IMR-90 (cell line): ENCODE measurements at regions not wholly inside any gene's neighbourhood (a gene's known extent, or its start where the extent isn't known, plus 50 kb on each side); places are given as distances from the start of the nearest gene placed in this dataset.

Experiments used
- ATAC-seq: fragments of 200-7000 bp; cut with Tn5 transposase; 2 replicates; pipeline ENCODE4 v1.9.1; 2020; ENCODE audit warnings: low read depth, mild to moderate bottlenecking, moderate library complexity
- BruUV-seq: library from RNA; stranded (reverse); fragments of 400-500 nt; replicated peaks from 2 replicates; lab custom pipeline; 2021; lab: Mats Ljungman, UMichigan
- CTCF ChIA-PET: fragments of 300-600 bp; formaldehyde crosslinking; extraction: SDS; loops from one replicate; lab custom pipeline; 2021; ENCODE audit warnings: antibody characterized with exemption; lab: Yijun Ruan, JAX
- POLR2A ChIA-PET: fragments of 300-600 bp; sonication (Branson Sonifier 250); formaldehyde crosslinking; loops from one replicate; lab custom pipeline; 2022; ENCODE audit warnings: antibody characterized with exemption; ENCODE audit not compliant: unreplicated experiment; lab: Charles Lee
- DNase-seq: peaks from one replicate; pipeline ENCODE4 v3.0.0; 2013
- H2AFZ ChIP-seq: replicated peaks from 2 replicates; pipeline ENCODE3; 2013; ENCODE audit warnings: low read length, mild to moderate bottlenecking; ENCODE audit not compliant: poor library complexity
- H2AK5ac ChIP-seq: 2 replicates; pipeline ENCODE4 v1.6.1; 2013; ENCODE audit warnings: low read depth, low read length, inconsistent platforms
- H2AK9ac ChIP-seq: replicated peaks from 2 replicates; pipeline ENCODE3; 2013; ENCODE audit warnings: mild to moderate bottlenecking, low read depth, low read length, moderate library complexity; ENCODE audit not compliant: poor library complexity
- H2BK120ac ChIP-seq: 2 replicates; pipeline ENCODE4 v1.6.1; 2013; ENCODE audit warnings: low read depth, low read length, inconsistent platforms
- H2BK15ac ChIP-seq: 3 replicates; pipeline ENCODE4 v1.6.1; 2013; ENCODE audit warnings: low read depth, low read length, inconsistent platforms
- H2BK20ac ChIP-seq: 2 replicates; pipeline ENCODE4 v1.6.1; 2013; ENCODE audit warnings: low read depth, mild to moderate bottlenecking, inconsistent platforms, low read length, moderate library complexity
- H2BK5ac ChIP-seq: 2 replicates; pipeline ENCODE4 v1.6.1; 2013; ENCODE audit warnings: mild to moderate bottlenecking, low read depth, low read length, inconsistent platforms; ENCODE audit not compliant: poor library complexity, severe bottlenecking
- H3K14ac ChIP-seq: replicated peaks from 2 replicates; pipeline ENCODE4 v1.6.1; 2013; ENCODE audit warnings: low read depth, low read length, inconsistent platforms
- H3K18ac ChIP-seq: 2 replicates; pipeline ENCODE4 v1.6.1; 2013; ENCODE audit warnings: low read depth, low read length, control low read depth
- H3K23ac ChIP-seq: 2 replicates; pipeline ENCODE4 v1.6.1; 2013; ENCODE audit warnings: low read depth, low read length, inconsistent platforms
- H3K27ac ChIP-seq: 2 replicates; pipeline ENCODE4 v1.5.1; 2013; ENCODE audit warnings: mild to moderate bottlenecking, control low read depth, low read length; ENCODE audit not compliant: insufficient read depth
- H3K27me3 ChIP-seq: 2 replicates; pipeline ENCODE4 v1.6.1; 2013; ENCODE audit warnings: low read length; ENCODE audit not compliant: control insufficient read depth, insufficient read depth
- H3K36me3 ChIP-seq: 2 replicates; pipeline ENCODE4 v1.6.1; 2013; ENCODE audit warnings: low read length, mixed read lengths; ENCODE audit not compliant: control insufficient read depth, insufficient read depth
- H3K4ac ChIP-seq: 2 replicates; pipeline ENCODE4 v1.6.1; 2013; ENCODE audit warnings: low read depth, low read length, inconsistent platforms
- H3K4me1 ChIP-seq: 2 replicates; pipeline ENCODE4 v1.6.1; 2013; ENCODE audit warnings: low read length, mixed read lengths; ENCODE audit not compliant: control insufficient read depth, insufficient read depth
- H3K4me2 ChIP-seq: 2 replicates; pipeline ENCODE4 v1.6.1; 2013; ENCODE audit warnings: low read depth, mild to moderate bottlenecking, control low read depth, low read length, moderate library complexity
- H3K4me3 ChIP-seq: 2 replicates; pipeline ENCODE4 v1.5.1; 2013; ENCODE audit warnings: low read depth, mild to moderate bottlenecking, control low read depth, low read length, moderate library complexity; ENCODE audit not compliant: insufficient read depth
- H3K56ac ChIP-seq: 2 replicates; pipeline ENCODE4 v1.6.1; 2013; ENCODE audit warnings: low read length, inconsistent platforms; ENCODE audit not compliant: insufficient read depth; ENCODE audit errors: extremely low read depth
- H3K79me1 ChIP-seq, 2 experiments: 2 replicates each; pipeline ENCODE4 v1.6.1; 2013; ENCODE audit warnings: low read length in 2 of 2, inconsistent platforms in 1 of 2, low read depth in 1 of 2
- H3K9ac ChIP-seq: 2 replicates; pipeline ENCODE4 v1.6.1; 2013; ENCODE audit warnings: low read depth, low read length, control low read depth
- H3K9me1 ChIP-seq: 2 replicates; pipeline ENCODE4 v1.6.1; 2013; ENCODE audit warnings: low read length, inconsistent platforms; ENCODE audit not compliant: insufficient read depth
- H3K9me3 ChIP-seq: 2 replicates; pipeline ENCODE4 v1.6.1; 2013; ENCODE audit warnings: low read length; ENCODE audit not compliant: control insufficient read depth, insufficient read depth
- H4K20me1 ChIP-seq: 2 replicates; pipeline ENCODE4 v1.6.1; 2013; ENCODE audit warnings: low read length, inconsistent platforms; ENCODE audit not compliant: insufficient read depth
- H4K5ac ChIP-seq: 2 replicates; pipeline ENCODE4 v1.6.1; 2013; ENCODE audit warnings: mild to moderate bottlenecking, low read depth, low read length, control low read depth
- H4K8ac ChIP-seq, 2 experiments: 2 replicates each; pipeline ENCODE4 v1.6.1; 2013; ENCODE audit warnings: low read depth in 2 of 2, low read length in 2 of 2, control low read depth in 1 of 2, inconsistent platforms in 1 of 2
- H4K91ac ChIP-seq: 2 replicates; pipeline ENCODE4 v1.6.1; 2013; ENCODE audit warnings: low read depth, low read length, inconsistent platforms; ENCODE audit not compliant: insufficient read depth
- BHLHE40 ChIP-seq: fragments of 150-350 bp; IDR thresholded peaks from 2 replicates; pipeline ENCODE4 v1.6.1; 2016; ENCODE audit warnings: mild to moderate bottlenecking, low read depth, low read length
- CEBPB ChIP-seq: IDR thresholded peaks from 2 replicates; pipeline ENCODE4 v1.6.1; 2012; ENCODE audit warnings: low read depth, low read length, improper control_type of control experiment
- CHD1 ChIP-seq: IDR thresholded peaks from 2 replicates; pipeline ENCODE4 v1.6.1; 2012; ENCODE audit warnings: low read depth, low read length, improper control_type of control experiment
- ELK1 ChIP-seq: fragments of 150-350 bp; IDR thresholded peaks from 2 replicates; pipeline ENCODE4 v1.6.1; 2016; ENCODE audit warnings: low read depth, mild to moderate bottlenecking, low read length, moderate library complexity, borderline replicate concordance
- FOS ChIP-seq: fragments of 150-350 bp; IDR thresholded peaks from 2 replicates; pipeline ENCODE4 v1.6.1; 2016; ENCODE audit warnings: low read depth, low read length
- MAFK ChIP-seq: IDR thresholded peaks from 2 replicates; pipeline ENCODE4 v1.6.1; 2012; ENCODE audit warnings: low read depth, low read length, improper control_type of control experiment
- MAZ ChIP-seq: IDR thresholded peaks from 2 replicates; pipeline ENCODE4 v1.6.1; 2012; ENCODE audit warnings: low read depth, mild to moderate bottlenecking, low read length, improper control_type of control experiment, moderate library complexity, borderline replicate concordance
- MXI1 ChIP-seq: IDR thresholded peaks from 2 replicates; pipeline ENCODE4 v1.6.1; 2012; ENCODE audit warnings: low read depth, mild to moderate bottlenecking, low read length, moderate library complexity, borderline replicate concordance
- NFE2L2 ChIP-seq: fragments of 150-350 bp; IDR thresholded peaks from 2 replicates; pipeline ENCODE4 v1.6.1; 2016; ENCODE audit warnings: low read depth, mild to moderate bottlenecking, low read length
- POLR2A ChIP-seq: IDR thresholded peaks from 2 replicates; pipeline ENCODE4 v1.6.1; 2012; ENCODE audit warnings: mild to moderate bottlenecking, low read depth, low read length
- RAD21 ChIP-seq: IDR thresholded peaks from 2 replicates; pipeline ENCODE4 v1.6.1; 2012; ENCODE audit warnings: low read length, improper control_type of control experiment
- RCOR1 ChIP-seq: IDR thresholded peaks from 2 replicates; pipeline ENCODE4 v1.6.1; 2012; ENCODE audit warnings: mild to moderate bottlenecking, low read length, improper control_type of control experiment; ENCODE audit not compliant: insufficient replicate concordance
- RFX5 ChIP-seq: IDR thresholded peaks from 2 replicates; pipeline ENCODE4 v1.8.0; 2012; ENCODE audit warnings: low read depth, mild to moderate bottlenecking, low read length, moderate library complexity
- SMC3 ChIP-seq: fragments of 150-350 bp; IDR thresholded peaks from 2 replicates; pipeline ENCODE4 v1.6.1; 2016; ENCODE audit warnings: low read depth, mild to moderate bottlenecking, antibody characterized with exemption, low read length, moderate library complexity
- USF2 ChIP-seq: fragments of 150-350 bp; IDR thresholded peaks from 2 replicates; pipeline ENCODE4 v1.6.1; 2017; ENCODE audit warnings: mild to moderate bottlenecking, antibody characterized with exemption, low read length, low read depth
- dilution Hi-C: fragments of 300-500 bp; cut with HindIII; formaldehyde crosslinking; loops from one replicate; pipeline ENCODE4 v1.14.3; 2018; ENCODE audit warnings: low sequenced_read_pairs; ENCODE audit not compliant: unreplicated experiment
- in situ Hi-C: fragments of 300-500 bp; cut with MboI; formaldehyde crosslinking; loops from 3 replicates; pipeline ENCODE4 v1.14.3; 2019; ENCODE audit warnings: low sequenced_read_pairs, inconsistent platforms, mixed read lengths
- intact Hi-C: fragments of 100-400 bp; cut with micrococcal nuclease; formaldehyde crosslinking; loops from 2 replicates; pipeline ENCODE4 v1.10.0; 2022
- TF ChIP-seq, protein P1 (sequence below): conservative IDR thresholded peaks from 2 replicates; pipeline ENCODE4 v1.5.1; 2012; ENCODE audit warnings: mild to moderate bottlenecking, low read depth, low read length, improper control_type of control experiment

DNA sequence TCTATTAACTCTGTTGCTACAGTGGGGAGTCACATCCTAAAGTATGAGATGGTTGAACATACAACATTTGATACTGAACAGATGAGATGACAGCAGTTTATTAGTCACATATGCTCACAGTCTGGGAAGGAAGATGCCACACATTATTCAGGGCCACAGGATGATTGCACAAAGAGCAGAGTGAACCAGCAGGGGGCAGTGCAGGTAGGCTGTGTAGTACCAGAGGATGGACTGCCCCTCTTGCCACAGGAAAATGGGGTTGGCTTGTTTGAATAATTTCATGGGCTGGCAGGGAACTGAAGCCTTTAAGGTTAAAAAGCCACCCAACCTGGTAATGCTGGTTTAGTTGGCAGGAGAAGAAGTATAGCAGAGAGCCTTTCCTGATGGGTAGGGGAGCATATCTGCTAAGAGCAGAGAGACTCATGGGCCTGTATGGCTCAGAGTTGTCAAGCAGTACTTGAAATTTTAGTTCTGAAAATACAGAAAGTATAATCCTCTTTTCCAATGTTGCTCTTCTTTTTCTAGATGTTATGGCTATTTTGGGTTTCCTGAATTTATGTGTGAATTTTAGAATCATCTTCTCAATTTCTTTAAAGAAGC is 180.4 kb upstream of the B3GAT1 start:
- Histone ChIP-seq H2BK15ac (no peak overlapping the region), H2BK120ac (no peak overlapping the region), H3K4me1 (no peaks in the 10 kb centered on the region), H3K23ac (no peak overlapping the region), H2AK9ac (no peak overlapping the region), H3K4me2 (no peak overlapping the region), H3K4ac (no peak overlapping the region), H3K18ac (no peak overlapping the region), H4K20me1 (no peaks in the 10 kb centered on the region), H3K56ac (no peak overlapping the region), H3K9me3 (peaks cover 12% of the 10 kb centered on the region), H3K27me3 (no peaks in the 10 kb centered on the region), H2BK5ac (no peak overlapping the region), H2AK5ac (no peak overlapping the region), H4K8ac (no peak overlapping the region), H3K14ac (no peak overlapping the region), H3K9ac (no peak overlapping the region), H3K36me3 (no peaks in the 10 kb centered on the region), H3K27ac (no peak overlapping the region), H4K5ac (no peak overlapping the region), H3K4me3 (no peak overlapping the region), H2BK20ac (no peak overlapping the region), H4K91ac (no peak overlapping the region), H3K79me1 (no peaks in the 10 kb centered on the region), H2AFZ (no peak overlapping the region), H3K9me1 (no peaks in the 10 kb centered on the region)
- no TSS peak for BruUV-seq
- intact Hi-C loops, result no loop called here
- CTCF ChIA-PET, result no interaction called here
- POLR2A ChIA-PET, result no interaction called here
- ATAC-seq, result no peak
- dilution Hi-C loops, result no loop called here
- no peak for DNase-seq
- TF ChIP-seq RCOR1 (no peak), CHD1 (no peak), USF2 (no peak), FOS (no peak), NFE2L2 (no peak), RAD21 (no peak), CEBPB (no peak), MXI1 (no peak), MAZ (no peak), SMC3 (no peak), POLR2A (no peak), BHLHE40 (no peak), ELK1 (no peak), MAFK (no peak), RFX5 (no peak)
- TF ChIP-seq, protein P1, sequence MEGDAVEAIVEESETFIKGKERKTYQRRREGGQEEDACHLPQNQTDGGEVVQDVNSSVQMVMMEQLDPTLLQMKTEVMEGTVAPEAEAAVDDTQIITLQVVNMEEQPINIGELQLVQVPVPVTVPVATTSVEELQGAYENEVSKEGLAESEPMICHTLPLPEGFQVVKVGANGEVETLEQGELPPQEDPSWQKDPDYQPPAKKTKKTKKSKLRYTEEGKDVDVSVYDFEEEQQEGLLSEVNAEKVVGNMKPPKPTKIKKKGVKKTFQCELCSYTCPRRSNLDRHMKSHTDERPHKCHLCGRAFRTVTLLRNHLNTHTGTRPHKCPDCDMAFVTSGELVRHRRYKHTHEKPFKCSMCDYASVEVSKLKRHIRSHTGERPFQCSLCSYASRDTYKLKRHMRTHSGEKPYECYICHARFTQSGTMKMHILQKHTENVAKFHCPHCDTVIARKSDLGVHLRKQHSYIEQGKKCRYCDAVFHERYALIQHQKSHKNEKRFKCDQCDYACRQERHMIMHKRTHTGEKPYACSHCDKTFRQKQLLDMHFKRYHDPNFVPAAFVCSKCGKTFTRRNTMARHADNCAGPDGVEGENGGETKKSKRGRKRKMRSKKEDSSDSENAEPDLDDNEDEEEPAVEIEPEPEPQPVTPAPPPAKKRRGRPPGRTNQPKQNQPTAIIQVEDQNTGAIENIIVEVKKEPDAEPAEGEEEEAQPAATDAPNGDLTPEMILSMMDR, result no peak
- in situ Hi-C loops, result no loop called here
